Right lobe of liver (tissue), 4 donors: ENCODE measurements at regions not wholly inside any gene's neighbourhood (a gene's known extent, or its start where the extent isn't known, plus 50 kb on each side); places are given as distances from the start of the nearest gene placed in this dataset.

Source experiments
- POLR2A ChIP-seq: fragments of 450-650 bp; IDR thresholded peaks from one replicate; pipeline ENCODE4 v1.6.1; 2017; ENCODE audit warnings: antibody characterized with exemption, mild to moderate bottlenecking
- TF ChIP-seq, protein P1 (sequence below), 4 donors: fragments of 200-600 bp in 3 of 4; fragments of 450-650 bp in 1 of 4; IDR thresholded peaks; one replicate each; pipeline versions ENCODE4 v1.5.1 to v1.8.0; 2016 to 2022; ENCODE audit warnings: antibody characterized with exemption in 4 of 4, mild to moderate bottlenecking in 2 of 4
- donor health status: DM: no; HTN: no; CAD: no.
- donor health status: DM: no; HTN: no; CAD: no.
- donor health status: DM: no; HTN: yes; CAD: no.

- TF ChIP-seq, protein P1, sequence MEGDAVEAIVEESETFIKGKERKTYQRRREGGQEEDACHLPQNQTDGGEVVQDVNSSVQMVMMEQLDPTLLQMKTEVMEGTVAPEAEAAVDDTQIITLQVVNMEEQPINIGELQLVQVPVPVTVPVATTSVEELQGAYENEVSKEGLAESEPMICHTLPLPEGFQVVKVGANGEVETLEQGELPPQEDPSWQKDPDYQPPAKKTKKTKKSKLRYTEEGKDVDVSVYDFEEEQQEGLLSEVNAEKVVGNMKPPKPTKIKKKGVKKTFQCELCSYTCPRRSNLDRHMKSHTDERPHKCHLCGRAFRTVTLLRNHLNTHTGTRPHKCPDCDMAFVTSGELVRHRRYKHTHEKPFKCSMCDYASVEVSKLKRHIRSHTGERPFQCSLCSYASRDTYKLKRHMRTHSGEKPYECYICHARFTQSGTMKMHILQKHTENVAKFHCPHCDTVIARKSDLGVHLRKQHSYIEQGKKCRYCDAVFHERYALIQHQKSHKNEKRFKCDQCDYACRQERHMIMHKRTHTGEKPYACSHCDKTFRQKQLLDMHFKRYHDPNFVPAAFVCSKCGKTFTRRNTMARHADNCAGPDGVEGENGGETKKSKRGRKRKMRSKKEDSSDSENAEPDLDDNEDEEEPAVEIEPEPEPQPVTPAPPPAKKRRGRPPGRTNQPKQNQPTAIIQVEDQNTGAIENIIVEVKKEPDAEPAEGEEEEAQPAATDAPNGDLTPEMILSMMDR (IDR thresholded peaks at IDR 0.05), result no peak
- TF ChIP-seq POLR2A, result no peak
These were observed 236.5 kb upstream of the MME start for GRCh38 chr3:154843647-154844046.
